MCF 10A (cell line): ENCODE measurements at regions not wholly inside any gene's neighbourhood (a gene's known extent, or its start where the extent isn't known, plus 50 kb on each side); places are given as distances from the start of the nearest gene placed in this dataset.

ENCODE experiments used
- BruUV-seq: library from RNA; stranded (reverse); fragments of 400-500 nt; replicated peaks from 2 replicates; lab custom pipeline; 2021; lab: Mats Ljungman, UMichigan
- CTCF ChIA-PET: fragments of 300-600 bp; sonication (Branson Sonifier 250); formaldehyde crosslinking; extraction: SDS; loops from one replicate; lab custom pipeline; 2021; ENCODE audit warnings: antibody characterized with exemption, inconsistent platforms; lab: Yijun Ruan, JAX
- POLR2A ChIA-PET: fragments of 300-600, 350-650 bp; sonication (Branson Sonifier 250); formaldehyde crosslinking; extraction: SDS; loops from one replicate; lab custom pipeline; 2020; ENCODE audit warnings: antibody characterized with exemption, inconsistent platforms; lab: Yijun Ruan, JAX
- DNase-seq: peaks from one replicate; pipeline ENCODE4 v3.0.0-alpha.2; 2018; ENCODE audit not compliant: unreplicated experiment
- H3K27ac Mint-ChIP-seq: one replicate; pipeline ENCODE4 v1.8.0; 2022; ENCODE audit warnings: mild to moderate bottlenecking, low read depth, mixed read lengths; ENCODE audit not compliant: unreplicated experiment
- H3K27me3 Mint-ChIP-seq: one replicate; pipeline ENCODE4 v1.8.0; 2022; ENCODE audit warnings: mixed read lengths; ENCODE audit not compliant: insufficient read depth, unreplicated experiment
- H3K36me3 Mint-ChIP-seq: one replicate; pipeline ENCODE4 v1.8.0; 2022; ENCODE audit warnings: mild to moderate bottlenecking, moderate library complexity, mixed read lengths; ENCODE audit not compliant: insufficient read depth, unreplicated experiment
- H3K4me1 Mint-ChIP-seq: one replicate; pipeline ENCODE4 v1.8.0; 2022; ENCODE audit warnings: mixed read lengths; ENCODE audit not compliant: insufficient read depth, unreplicated experiment
- H3K4me3 Mint-ChIP-seq: one replicate; pipeline ENCODE4 v1.8.0; 2022; ENCODE audit warnings: mild to moderate bottlenecking, moderate library complexity, mixed read lengths; ENCODE audit not compliant: unreplicated experiment
- H3K9me3 Mint-ChIP-seq: one replicate; pipeline ENCODE4 v1.8.0; 2022; ENCODE audit warnings: mixed read lengths; ENCODE audit not compliant: unreplicated experiment
- intact Hi-C: fragments of 100-400 bp; cut with micrococcal nuclease; formaldehyde crosslinking; loops from 2 replicates; pipeline ENCODE4 v1.14.1; 2022
- TF ChIP-seq, protein P1 (sequence below): fragments of 200-600 bp; IDR thresholded peaks from one replicate; pipeline ENCODE4 v1.8.0; 2022; ENCODE audit warnings: antibody characterized with exemption, mild to moderate bottlenecking; ENCODE audit not compliant: unreplicated experiment

DNA sequence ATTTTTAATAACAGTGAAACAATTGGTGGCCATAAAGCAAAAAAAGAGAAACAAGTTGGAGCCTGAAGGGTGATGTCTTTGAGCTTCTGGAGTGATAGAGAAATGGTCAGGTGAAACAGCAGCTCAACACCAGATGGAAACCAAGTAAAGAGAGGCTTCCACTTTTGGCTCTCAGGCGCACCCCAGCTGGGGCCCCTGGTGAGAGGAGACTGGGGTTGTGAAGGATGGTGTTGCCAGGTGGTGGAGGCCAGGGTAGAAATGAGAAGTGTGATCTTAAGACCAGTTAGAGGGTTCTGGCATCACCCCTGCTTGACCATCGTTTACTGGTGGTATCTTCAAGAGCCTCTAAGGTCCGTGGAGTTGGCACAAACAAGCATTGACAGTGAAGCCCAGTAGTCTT is 126.0 kb upstream of the AKIRIN2 start:
- no peak for DNase-seq
- Mint-ChIP-seq H3K4me3 (no peak overlapping the region), H3K36me3 (no peaks in the 10 kb centered on the region), H3K27me3 (peaks cover 17% of the 10 kb centered on the region), H3K9me3 (no peaks in the 10 kb centered on the region), H3K4me1 (no peaks in the 10 kb centered on the region), H3K27ac (no peak overlapping the region)
- ChIA-PET POLR2A (no interaction called here), CTCF (interaction anchor here (0.7 kb wide), 1 partner anchor 375 kb away, joined by 3 read pairs; no protein-coding TSS in a partner anchor)
- TF ChIP-seq, protein P1, sequence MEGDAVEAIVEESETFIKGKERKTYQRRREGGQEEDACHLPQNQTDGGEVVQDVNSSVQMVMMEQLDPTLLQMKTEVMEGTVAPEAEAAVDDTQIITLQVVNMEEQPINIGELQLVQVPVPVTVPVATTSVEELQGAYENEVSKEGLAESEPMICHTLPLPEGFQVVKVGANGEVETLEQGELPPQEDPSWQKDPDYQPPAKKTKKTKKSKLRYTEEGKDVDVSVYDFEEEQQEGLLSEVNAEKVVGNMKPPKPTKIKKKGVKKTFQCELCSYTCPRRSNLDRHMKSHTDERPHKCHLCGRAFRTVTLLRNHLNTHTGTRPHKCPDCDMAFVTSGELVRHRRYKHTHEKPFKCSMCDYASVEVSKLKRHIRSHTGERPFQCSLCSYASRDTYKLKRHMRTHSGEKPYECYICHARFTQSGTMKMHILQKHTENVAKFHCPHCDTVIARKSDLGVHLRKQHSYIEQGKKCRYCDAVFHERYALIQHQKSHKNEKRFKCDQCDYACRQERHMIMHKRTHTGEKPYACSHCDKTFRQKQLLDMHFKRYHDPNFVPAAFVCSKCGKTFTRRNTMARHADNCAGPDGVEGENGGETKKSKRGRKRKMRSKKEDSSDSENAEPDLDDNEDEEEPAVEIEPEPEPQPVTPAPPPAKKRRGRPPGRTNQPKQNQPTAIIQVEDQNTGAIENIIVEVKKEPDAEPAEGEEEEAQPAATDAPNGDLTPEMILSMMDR, result no peak
- BruUV-seq, result no TSS peak
- intact Hi-C loops, result no loop called here

DNA sequence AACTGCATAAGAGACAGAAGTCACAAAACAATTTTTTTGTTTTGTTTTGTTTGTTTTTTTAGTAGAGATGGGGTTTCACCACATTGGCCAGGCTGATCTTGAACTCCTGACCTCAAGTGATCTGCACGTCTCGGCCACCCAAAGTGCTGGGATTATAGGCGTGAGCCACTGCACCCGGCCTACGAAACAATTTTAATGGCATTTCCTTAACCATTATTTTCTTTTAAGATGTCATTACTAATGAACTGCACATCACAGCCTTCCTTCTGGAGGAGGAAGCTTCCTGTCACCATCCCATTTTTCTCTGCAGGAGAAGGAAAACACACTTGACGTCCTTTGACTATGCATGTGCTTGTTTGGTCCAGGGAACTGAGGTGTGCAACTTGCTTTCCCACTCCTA is 125.3 kb upstream of the AKIRIN2 start:
- Mint-ChIP-seq H3K9me3 (no peaks in the 10 kb centered on the region), H3K27me3 (peaks cover 17% of the 10 kb centered on the region), H3K27ac (no peak overlapping the region), H3K4me1 (no peaks in the 10 kb centered on the region), H3K4me3 (no peak overlapping the region), H3K36me3 (no peaks in the 10 kb centered on the region)
- ChIA-PET POLR2A (no interaction called here), CTCF (interaction anchor here (0.6 to 1.6 kb wide), 4 partner anchors 41 to 1044 kb away, joined by 3 to 6 read pairs (median 4); no protein-coding TSS in a partner anchor)
- TF ChIP-seq, protein P1, result no peak
- intact Hi-C loops, result no loop called here
- DNase-seq, result no peak
- no TSS peak for BruUV-seq

DNA sequence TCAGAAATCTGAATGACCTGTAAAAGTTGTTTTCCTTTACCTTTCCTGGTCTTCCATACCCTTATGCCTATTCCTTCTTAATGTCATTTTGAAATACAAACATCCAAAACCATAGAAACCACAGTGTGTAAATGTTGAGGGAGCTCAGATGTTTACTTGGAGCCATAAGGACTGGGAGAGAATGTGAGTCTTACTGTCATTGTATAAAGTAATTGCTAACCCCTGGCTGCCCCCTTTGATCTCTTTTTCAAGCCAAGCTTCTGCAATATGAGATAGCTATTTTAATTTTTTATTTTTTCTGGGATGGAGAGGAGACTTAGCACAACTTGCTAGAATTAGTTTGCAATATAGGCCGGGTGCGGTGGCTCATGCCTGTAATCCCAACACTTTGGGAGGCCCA is 124.4 kb upstream of the AKIRIN2 start:
- H3K27me3 Mint-ChIP-seq, result peaks cover 17% of the 10 kb centered on the region
- CTCF ChIA-PET, result interaction anchor here (0.6 to 1.6 kb wide), 3 partner anchors 19 to 1045 kb away, joined by 3 to 6 read pairs (median 3); no protein-coding TSS in a partner anchor
- H3K4me1 Mint-ChIP-seq, result no peaks in the 10 kb centered on the region
- H3K4me3 Mint-ChIP-seq, result no peak overlapping the region
- POLR2A ChIA-PET, result interaction anchor here (0.6 kb wide), 1 partner anchor 83 kb away, joined by 3 read pairs; no protein-coding TSS in a partner anchor
- DNase-seq, result no peak
- H3K27ac Mint-ChIP-seq, result no peak overlapping the region
- no peaks in the 10 kb centered on the region for H3K36me3 Mint-ChIP-seq
- intact Hi-C loops, result no loop called here
- no peaks in the 10 kb centered on the region for H3K9me3 Mint-ChIP-seq
- no TSS peak for BruUV-seq
- TF ChIP-seq, protein P1, result no peak

DNA sequence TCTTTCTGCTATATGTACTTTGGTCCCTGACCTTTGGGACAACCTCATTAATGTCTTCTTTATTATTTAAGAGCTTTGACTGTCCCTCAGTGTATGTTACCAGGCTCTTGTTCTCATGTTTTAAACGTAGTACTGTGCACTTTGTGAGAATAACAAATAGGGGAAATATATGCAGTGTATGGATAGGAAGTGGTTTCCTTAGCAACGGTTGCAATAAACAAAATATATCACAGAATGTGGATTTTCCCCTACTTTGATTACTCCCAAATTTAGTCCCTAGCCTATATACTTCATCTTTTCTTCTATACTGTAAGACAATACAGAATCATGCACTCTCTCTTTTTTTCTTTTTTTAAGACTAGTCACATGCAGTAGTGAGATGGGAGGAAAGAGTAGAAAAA is 123.8 kb upstream of the AKIRIN2 start:
- Mint-ChIP-seq H3K27ac (no peak overlapping the region), H3K4me3 (no peak overlapping the region), H3K9me3 (no peaks in the 10 kb centered on the region), H3K36me3 (no peaks in the 10 kb centered on the region), H3K27me3 (peaks cover 17% of the 10 kb centered on the region), H3K4me1 (no peaks in the 10 kb centered on the region)
- intact Hi-C loops, result no loop called here
- TF ChIP-seq, protein P1, result no peak
- ChIA-PET POLR2A (no interaction called here), CTCF (interaction anchor here (0.6 to 1.6 kb wide), 5 partner anchors 9 to 1133 kb away, joined by 3 to 6 read pairs (median 3); no protein-coding TSS in a partner anchor)
- no peak for DNase-seq
- BruUV-seq, result no TSS peak
